COLO668 (cell line): ENCODE measurements at regions not wholly inside any gene's neighbourhood (a gene's known extent, or its start where the extent isn't known, plus 50 kb on each side); places are given as distances from the start of the nearest gene placed in this dataset.

ENCODE experiments used
- DNase-seq: peaks from one replicate; lab custom pipeline; 2025; ENCODE audit not compliant: unreplicated experiment; lab: John Stamatoyannopoulos, UW

GRCh38 chr12:126534495-126534894 is 1469.3 kb downstream of the AACS start:
- no peak for DNase-seq

DNA sequence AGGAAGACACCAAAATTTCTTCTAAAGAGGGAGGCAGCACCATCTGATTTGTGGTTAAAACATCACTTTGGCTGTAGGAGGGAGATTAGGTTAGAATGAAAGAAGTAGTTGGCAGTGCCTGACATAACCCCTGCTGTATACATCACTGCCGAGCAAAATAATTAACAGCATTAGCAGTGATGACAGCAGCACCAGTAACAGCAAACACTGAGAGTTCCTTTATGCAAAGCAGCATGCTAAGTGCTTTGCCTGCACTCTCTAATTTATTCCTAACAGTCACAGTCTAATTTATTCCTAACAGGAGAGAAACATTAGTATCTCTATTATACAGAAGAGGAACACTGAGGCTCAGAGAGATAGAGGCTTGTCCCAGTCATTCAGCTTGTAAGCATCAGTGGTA is 1469.7 kb downstream of the AACS start:
- no peak for DNase-seq

GRCh38 chr12:126535971-126536370 is 1470.7 kb downstream of the AACS start:
- DNase-seq, result no peak

GRCh38 chr12:126537961-126538530 is 1472.8 kb downstream of the AACS start:
- DNase-seq, result no peak

- DNase-seq, result no peak
Observed at GRCh38 chr12:126538888-126539287, 1473.7 kb downstream of the AACS start.

DNA sequence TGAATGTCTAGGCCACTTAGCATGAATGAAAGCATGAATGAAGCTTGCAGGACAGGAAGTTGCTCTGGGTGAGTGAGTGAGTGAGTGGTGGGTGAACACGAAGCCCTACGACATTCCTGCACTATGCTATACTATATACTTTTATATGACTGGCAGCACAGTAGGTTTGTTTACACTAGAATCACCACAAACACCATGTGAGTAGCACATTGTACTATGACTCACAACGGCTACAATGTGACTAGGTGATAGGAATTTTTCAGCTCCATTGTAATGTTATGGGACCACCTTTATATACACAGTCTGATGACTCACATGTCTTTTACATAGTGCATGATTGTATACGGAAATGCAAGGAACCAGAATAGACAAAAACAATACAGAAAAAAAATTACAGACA is 1480.2 kb downstream of the AACS start:
- DNase-seq, result no peak

GRCh38 chr12:126547905-126548304 is 1482.7 kb downstream of the AACS start:
- DNase-seq, result no peak

DNA sequence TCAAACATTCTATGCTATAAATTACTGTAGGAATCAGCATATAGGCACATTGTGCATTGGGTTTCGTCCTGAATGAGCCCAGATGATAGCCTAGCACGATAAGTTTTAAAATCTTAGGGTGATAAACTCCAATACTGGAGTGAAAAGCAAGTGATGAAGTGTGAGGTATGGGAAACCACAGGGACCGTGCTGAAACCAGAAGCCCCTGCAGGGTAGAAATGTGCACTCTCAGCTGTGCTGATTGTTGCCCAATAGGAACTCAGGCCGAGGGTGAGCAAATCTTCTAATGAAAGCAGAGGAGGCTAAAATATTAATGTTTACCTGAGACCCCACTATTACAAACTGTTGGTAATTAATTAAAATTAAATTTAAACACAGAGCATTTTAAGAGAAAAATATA is 1486.6 kb downstream of the AACS start:
- no peak for DNase-seq

DNA sequence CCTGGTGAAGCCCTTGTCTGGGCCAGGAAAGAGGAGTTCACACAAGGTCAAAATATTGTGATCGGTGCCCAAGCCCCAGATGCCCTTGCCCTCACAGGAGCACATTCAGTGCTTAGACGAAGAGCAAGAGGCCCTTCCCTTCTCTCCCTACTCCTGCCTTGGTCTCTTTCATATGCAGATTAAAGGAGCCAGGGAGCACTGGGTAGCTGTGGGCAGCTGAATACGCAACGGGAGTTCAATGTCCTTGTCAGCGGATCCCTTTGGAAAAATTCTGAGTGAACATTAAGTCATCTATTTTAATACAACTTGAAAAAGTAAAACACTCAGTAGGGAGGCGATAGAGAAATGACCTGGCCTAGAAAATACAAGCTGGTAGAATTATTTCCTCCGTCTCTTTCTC is 1489.4 kb downstream of the AACS start:
- peak; percentile 13 for DNase-seq

DNA sequence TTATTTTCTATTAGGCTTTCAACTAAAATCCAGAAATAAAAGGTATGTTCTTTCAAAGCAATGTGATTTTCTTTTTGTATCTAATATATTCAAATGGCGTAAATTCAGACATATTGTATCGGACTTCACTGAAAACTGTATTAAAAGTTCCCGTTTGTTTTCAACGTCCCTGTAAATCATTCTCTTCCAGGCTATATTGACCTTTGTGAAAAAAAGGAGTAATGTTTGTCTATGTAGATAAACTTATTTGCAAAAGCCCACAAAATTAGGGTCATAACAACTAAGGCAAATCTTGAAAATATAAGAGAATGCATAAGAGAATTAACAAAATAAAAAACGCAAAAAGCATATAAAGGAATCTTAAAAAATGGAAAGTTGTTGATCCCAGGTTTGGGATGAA is 1492.4 kb downstream of the AACS start:
- no peak for DNase-seq

- no peak for DNase-seq
Observed at GRCh38 chr12:126558219-126558618, 1493.0 kb downstream of the AACS start.

DNA sequence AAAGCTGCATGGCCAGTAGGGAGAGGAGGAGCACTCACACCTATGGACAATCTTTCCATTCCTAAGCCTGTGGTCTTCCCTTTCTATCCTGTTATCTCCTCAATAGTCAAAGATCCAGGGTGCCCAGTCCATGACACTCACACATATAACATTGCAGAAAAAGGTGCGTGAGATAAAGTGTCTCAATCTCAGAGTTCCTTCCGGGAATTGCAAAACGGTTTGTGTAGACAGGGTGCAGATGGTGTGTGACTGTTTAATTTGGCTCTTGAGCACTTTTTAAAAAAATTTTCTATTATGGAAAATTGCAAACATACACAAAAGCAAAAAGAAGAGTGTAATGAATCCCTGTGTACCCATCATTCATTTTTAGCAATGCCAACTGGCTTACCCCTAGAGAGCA is 1493.6 kb downstream of the AACS start:
- DNase-seq, result no peak

DNA sequence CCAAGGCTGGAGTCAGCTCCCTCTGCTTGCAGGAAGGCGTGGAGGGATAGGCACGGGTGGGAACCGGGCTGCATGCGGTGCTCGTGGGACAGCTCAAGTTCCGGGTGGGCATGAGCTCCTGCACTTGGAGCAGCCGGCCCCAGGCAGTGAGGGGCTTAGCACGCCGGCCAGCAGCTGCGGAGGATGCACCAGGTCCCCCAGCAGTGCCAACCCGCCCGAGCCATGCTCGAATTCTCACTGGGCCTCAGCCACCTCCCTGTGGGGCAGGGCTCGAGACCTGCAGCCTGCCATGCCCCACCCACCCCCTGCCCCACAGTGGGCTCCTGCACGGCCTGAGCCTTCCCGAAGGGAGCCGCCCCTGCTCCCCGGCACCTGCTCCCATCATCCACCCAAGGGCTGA is 1501.8 kb downstream of the AACS start:
- DNase-seq, result no peak

DNA sequence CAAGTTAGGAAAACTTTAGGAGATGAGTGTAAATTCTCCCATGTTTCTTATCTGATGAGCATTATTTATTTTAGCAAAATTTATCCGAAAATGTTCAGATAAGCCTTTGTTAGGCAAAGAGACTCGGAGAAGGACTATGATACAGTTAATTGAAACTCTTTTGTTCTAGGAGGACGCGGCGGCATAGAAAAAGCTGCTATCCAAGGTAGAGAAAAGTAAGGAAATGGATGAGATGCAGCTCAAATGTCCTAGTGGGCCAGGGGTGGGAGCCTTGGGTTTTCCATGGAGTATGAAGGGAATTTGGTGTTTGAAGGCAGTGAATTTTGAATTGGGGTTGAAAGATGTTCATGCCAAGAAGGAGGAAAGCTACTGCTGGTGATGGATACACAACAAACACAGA is 1504.5 kb downstream of the AACS start:
- DNase-seq, result no peak

DNA sequence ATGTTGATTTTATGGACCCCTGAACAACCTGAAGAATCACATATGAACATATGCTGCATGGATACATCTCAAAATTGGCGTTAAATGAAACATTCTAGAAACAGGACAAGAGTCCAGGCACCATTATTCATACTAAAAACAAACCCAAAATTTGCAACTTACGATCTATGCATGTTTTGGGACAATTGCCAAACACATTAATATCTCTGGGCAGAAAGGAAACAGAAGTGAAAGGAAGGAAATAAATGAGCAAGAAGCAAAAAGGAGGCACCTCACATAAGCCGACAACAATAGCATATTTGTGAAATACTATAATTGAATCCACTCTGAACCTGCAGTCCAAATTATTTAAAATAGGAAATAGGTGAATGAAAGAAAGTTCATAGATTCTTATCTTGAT is 1505.3 kb downstream of the AACS start:
- no peak for DNase-seq

GRCh38 chr12:126572170-126572569 is 1506.9 kb downstream of the AACS start:
- DNase-seq, result no peak

GRCh38 chr12:126581655-126582054 is 1516.4 kb downstream of the AACS start:
- DNase-seq, result no peak

- DNase-seq, result peak; percentile 9
Observed at GRCh38 chr12:126582231-126582630, 1517.0 kb downstream of the AACS start.

DNA sequence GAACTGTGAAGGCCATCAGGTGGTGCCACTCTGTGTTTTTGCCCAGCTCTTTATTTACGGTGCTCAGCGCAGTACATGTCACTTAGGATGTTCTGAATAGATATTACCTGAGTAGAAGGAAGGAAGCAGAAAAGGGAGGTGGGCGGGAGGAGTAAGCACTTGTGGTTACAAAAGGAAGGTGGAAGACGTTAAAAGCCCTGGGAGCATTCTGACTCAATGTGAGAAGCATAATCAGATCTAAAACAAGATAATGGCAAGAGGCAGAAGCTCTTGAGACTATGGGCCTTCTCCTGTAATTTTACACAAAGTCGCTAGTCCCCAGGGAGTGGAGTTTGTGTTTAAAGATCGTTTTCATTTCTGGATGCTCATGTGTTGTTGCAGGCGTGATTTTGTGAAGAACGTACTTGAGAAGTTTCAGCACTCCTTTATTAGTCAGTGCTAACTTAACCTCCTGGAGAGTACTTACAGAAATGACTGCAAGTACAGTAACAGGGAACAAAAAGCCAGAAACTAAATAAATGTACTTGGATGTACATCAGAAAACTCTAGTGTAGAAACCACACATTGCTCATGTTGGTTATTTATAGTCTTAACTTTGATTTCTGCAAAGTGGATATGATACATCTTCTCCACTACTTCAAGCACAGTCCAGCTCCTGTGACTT is 1523.5 kb downstream of the AACS start:
- no peak for DNase-seq

GRCh38 chr12:126591533-126591932 is 1526.3 kb downstream of the AACS start:
- DNase-seq, result no peak

DNA sequence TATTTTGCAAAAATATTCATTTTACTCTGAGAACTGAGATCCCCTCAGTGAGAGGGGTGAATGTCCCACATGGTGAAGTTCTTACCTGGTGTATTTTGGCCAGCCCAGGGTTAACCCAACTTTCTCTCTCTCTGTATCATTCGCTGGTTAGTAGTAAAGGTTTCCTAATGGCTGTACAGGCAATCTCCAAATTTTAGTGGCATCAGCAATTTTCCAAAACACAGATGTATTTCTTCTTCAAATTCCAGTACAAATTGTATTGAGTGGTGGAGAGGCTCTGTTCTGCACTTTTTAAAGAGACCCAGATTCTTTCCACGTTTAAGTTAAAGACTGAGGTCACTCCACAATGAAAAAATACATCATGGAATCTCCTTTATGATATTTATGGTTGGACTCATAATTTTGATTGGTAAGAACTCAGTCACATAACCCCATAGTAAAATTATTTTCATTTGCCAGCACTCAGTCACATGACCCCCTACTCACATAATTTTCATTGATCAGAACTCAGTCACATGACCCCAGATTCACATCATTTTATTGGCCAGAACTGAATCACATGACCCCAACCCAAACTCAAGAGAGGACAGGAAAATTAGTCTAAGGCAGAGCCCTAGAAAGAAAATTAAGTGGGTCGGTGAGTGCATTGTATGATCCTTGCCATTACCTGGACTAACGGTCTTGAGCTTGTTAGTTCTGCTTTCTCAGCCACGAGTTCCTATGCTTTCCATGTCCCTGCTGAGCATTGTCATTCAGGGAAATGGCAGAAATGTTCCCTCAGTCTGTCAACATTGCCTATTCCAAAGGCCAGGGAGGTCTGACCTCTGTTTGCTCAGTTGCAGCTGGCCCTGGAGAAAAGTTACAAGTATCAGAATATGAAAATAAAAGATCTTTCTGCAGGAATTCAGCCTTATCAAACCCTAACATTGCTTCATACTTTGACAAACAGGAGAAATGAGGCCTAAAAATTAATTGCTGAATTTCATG is 1536.2 kb downstream of the AACS start:
- DNase-seq, result no peak

DNA sequence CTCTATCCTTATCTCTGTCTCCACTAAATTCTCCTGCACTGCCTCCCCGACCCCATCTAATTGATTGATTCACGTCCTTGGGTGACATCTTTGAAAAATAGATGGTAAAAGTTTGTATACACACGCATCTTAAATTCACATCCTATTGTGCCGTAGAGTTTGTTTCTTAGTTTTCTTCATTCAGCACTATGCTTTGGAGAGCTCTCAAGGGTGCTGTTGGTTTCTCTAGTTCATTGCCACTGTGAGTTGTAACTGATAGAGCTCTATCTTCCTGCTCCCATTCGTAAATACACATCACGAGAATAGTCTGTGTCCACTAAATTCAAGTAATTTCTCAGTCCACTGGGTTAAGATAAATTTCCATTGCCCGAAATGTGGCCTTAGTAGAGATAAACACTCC is 1537.4 kb downstream of the AACS start:
- DNase-seq, result no peak
